ENCODE measurements at regions not wholly inside any gene's neighbourhood (a gene's known extent, or its start where the extent isn't known, plus 50 kb on each side); places are given as distances from the start of the nearest gene placed in this dataset.
"Not testable (repeated sequence)": the region's sequence is repeated elsewhere in the genome, so short reads cannot be mapped to it uniquely, and the experiment has no call there.

- DNase-seq (ENCODE audit: low read depth), result no peak
Observed at GRCh38 chr1:199042193-199042592, 403.4 kb downstream of the PTPRC start.

GRCh38 chr1:199044191-199044590, 405.4 kb downstream of the PTPRC start:
- no peak for DNase-seq (ENCODE audit: low read depth)

DNA sequence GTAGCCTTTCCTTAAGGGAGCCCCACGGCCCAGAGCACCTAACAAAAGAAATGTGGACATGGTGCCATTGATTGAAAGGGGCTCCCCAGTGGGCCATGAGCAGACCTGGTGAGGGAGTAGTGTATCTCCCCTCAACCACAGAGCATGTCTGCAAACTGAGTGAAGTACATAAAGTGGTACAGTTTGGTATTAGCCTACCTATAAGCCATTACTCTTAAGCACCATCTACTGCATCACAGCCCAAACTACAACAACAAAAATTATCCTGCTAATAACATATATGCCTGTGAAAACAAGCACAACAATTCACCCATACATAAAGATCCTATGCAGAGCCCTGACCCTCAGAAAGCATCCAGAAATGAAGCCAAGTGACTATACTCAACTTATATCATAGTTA, 407.8 kb downstream of the PTPRC start:
- DNase-seq (ENCODE audit: low read depth), result no peak

DNA sequence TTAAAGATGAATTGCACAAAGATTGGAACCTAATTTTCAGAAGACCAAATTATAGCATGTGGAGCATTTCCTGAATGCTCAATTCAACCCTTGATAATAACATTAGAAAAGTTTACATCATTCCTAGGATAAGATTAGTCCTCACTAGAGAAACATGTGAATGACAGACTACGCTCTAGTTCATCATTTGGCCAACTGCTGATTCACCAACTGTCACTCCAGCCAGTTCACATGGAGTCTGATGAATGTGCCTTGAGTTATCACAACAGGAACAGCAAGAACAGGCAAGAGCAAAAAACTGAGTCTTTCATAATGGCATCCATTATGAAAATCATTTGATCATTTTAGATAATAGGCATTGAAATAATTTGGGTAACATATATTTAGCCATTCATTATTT, 415.9 kb downstream of the PTPRC start:
- no peak for DNase-seq (ENCODE audit: low read depth)

- DNase-seq (ENCODE audit: low read depth), result no peak
Observed at GRCh38 chr1:199057322-199057721, 418.5 kb downstream of the PTPRC start.

DNA sequence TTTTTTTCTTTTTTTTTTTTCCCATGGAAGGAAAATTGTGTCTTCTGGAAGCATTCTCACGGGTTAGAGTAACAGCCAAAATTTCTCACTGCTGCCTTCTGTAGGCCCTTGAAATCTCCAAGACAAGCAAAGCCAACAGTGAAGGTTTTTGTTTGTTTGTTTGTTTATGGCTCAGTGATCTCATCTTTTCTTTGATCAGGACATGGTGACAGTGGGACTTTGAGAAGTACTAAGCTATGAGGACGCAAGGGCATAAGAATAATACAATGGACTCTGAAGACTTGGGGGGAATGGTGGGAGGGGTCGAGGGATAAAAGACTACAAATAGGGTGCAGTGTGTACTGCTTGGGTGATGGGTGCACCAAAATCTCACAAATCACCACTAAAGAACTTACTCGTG, 419.4 kb downstream of the PTPRC start:
- no peak for DNase-seq (ENCODE audit: low read depth)

DNA sequence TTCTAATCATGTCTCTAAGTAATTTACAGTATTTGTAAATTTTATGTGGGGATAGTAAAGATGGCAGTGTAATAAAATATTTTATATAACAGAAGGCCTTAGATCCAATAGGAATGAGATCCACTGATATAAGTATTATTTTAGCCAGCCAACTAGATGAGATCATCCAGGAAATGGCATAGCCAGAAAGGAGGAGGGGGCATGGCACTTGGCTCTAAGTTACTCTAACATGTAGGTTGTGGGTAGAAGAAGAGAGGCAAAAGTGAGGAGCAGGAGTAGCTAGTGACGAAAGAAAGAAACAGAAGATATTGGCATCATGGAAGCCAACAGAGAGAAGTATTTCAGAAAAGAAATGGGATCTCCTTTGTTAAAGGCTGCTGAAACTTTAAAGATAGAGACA, 426.1 kb downstream of the PTPRC start:
- DNase-seq (ENCODE audit: low read depth), result no peak

DNA sequence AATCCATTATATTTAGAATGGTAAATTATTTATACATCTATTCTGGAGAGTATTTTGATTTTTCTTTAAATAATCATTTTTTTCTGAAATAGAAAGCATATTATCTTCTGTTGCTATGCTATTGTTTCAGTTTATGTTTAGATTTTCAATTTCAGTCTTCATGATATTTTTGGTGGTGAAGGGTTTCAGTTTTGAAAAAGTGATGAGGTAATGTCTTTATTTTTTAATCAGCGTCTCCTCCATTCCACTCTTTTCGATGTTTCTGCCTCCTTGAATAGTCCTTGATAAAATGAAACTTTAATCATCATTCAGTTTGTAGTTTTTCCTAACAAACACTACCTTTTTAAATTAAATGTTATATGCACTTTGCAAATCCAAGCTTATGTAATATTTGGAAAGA, 428.6 kb downstream of the PTPRC start:
- no peak for DNase-seq (ENCODE audit: low read depth)

- no peak for DNase-seq (ENCODE audit: low read depth)
Observed at GRCh38 chr1:199071080-199071479, 432.2 kb downstream of the PTPRC start.

DNA sequence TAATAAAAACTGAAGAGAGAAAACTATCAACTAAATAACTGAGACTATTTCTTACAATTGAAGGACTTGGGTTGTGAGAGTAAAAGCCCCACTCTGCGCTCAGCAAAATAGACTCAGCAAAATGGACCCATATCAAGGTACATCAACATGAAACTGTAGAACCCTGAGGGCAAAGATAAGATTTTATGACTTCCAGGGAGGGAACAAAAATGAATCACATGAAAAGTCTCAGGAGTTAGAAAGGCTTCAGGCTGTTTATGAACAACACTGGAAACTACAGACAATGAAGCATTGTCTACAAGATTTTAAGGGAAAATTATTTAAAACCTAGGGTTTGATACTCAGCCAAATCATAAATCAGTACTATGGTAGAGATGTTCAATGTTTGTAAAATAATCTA, 434.3 kb downstream of the PTPRC start:
- no peak for DNase-seq (ENCODE audit: low read depth)

GRCh38 chr1:199075792-199076191, 437.0 kb downstream of the PTPRC start:
- no peak for DNase-seq (ENCODE audit: low read depth)

GRCh38 chr1:199079994-199080393, 441.2 kb downstream of the PTPRC start:
- DNase-seq (ENCODE audit: low read depth), result no peak

DNA sequence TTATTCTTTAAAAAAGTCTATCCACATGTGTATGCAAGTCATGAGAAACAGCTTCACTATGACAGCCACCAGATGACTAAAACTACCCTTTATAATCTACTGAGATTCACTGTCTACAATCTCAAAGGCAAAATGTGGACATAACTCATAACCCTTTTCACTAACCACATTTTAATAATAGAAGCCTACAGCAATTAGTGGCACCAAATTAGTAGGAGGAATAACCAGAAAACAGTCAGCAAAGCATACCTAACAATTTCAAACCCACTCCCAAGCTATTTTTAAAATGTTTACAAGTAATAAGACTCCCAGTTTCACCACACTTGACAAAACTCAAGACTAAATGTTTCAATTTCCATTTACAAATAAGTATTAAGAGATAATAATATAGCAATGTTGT, 442.9 kb downstream of the PTPRC start:
- DNase-seq (ENCODE audit: low read depth), result no peak

GRCh38 chr1:199082778-199083389, 444.0 kb downstream of the PTPRC start:
- DNase-seq (ENCODE audit: low read depth), result no peak

DNA sequence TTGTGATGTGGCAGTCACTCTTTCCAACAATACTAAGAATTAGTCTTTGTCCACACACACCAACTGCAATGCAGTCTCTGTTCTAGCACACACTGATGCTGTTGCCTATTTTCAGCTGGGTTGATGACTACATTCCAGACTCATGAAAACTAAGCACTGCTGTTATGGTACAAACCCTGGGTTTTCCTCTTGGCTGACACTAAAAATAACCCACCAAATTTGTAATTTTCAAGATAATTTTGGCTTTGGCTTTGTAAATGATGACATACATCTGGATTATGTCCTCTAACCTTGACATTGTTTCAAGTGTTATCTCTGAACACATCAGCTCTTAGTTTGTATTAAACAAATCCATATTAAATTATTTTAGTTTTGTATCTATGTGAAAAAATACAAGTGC, 444.8 kb downstream of the PTPRC start:
- no peak for DNase-seq (ENCODE audit: low read depth)

DNA sequence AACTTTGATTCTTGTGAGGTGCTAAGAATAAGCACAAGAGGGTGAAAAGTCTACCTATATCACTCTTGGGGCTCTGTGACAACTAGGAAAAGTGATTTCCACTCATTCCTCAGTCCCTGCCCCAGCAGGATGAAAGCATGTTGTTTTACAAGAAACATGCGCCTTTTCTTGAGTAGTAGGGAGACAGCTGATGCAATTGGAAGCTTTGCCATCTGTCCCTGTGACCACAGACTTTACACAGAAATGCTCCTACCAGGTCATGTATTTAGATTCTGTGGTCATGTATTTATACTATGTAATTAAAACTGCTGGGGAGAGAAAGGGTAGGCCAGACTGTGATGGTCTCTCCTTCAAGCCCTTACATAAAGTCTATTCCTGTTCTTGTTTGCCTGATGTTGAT, 445.5 kb downstream of the PTPRC start:
- DNase-seq (ENCODE audit: low read depth), result no peak

- DNase-seq (ENCODE audit: low read depth), result no peak
Observed at GRCh38 chr1:199085903-199086302, 447.1 kb downstream of the PTPRC start.

- no peak for DNase-seq (ENCODE audit: low read depth)
Observed at GRCh38 chr1:199087144-199087543, 448.3 kb downstream of the PTPRC start.

GRCh38 chr1:199089393-199090122, 450.7 kb downstream of the PTPRC start:
- DNase-seq (ENCODE audit: low read depth), result peak; percentile 16

DNA sequence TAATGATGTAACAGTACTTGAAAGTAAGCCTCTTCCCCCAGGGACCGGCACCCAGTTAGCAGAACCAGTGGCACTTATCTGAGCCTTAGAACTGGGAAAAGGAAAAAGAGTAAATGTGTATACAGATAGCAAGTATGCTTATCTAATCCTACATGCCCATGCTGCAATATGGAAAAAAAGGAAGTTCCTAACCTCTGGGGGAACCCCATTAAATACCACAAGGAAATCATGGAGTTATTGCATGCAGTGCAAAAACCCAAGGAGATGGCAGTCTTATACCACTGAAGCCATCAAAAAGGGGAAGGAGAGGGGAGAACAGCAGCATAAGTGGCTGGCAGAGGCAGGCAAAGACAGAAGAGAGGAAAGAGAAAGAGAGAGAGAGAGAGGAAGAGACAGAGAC, 456.8 kb downstream of the PTPRC start:
- DNase-seq (ENCODE audit: low read depth), result not testable (repeated sequence)

DNA sequence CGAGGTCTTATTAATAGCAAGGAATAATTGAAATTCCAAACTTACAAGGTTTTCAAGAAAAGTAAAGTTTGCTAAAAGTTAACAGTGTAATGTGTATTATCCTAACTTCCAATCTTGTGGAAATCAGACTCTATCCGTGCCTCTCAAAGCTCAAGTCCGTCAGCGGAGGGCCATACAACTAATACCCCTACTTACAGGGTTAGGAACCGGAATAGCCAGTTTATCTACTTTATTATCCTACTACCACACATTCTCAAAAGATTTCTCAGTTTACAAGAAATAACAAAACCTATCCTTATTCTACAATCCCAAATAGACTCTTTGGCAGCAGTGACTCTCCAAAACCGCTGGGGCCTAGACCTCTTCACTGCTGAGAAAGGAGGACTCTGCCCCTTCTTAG, 457.8 kb downstream of the PTPRC start:
- no peak for DNase-seq (ENCODE audit: low read depth)

GRCh38 chr1:199098468-199098867, 459.6 kb downstream of the PTPRC start:
- DNase-seq (ENCODE audit: low read depth), result no peak

- no peak for DNase-seq (ENCODE audit: low read depth)
Observed at GRCh38 chr1:199101139-199101538, 462.3 kb downstream of the PTPRC start.

DNA sequence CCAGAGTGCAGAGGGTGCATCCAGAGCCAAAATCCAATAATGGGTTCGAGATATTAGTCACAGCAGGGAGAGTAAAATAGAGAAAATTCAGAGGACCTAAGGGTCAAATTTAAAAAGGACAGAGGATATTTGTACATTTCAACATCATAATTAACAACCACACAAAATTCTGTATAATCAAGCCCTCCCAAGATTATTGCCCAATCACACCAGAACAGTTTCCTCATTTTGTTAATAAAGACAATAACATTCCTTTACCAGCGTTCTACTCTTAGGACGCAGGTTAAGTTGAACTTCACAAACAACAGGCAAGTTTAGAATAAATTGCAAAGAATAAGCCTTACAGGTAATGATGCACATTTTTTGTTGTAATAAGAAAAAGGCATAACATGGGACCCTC, 462.8 kb downstream of the PTPRC start:
- no peak for DNase-seq (ENCODE audit: low read depth)
